Activated T-cell treated with anti-CD3 and anti-CD28 coated beads, Interleukin-2, amount 50 U/mL, for 72 hours (primary cell): ENCODE measurements at regions not wholly inside any gene's neighbourhood (a gene's known extent, or its start where the extent isn't known, plus 50 kb on each side); places are given as distances from the start of the nearest gene placed in this dataset.

ENCODE experiments used
- ATAC-seq, 2 donors: fragments of 150-1000 bp; cut with Tn5 transposase; replicated peaks in 1 of 2; 2 replicates each; pipeline ENCODE4 v1.10.0; 2021; ENCODE audit warnings: moderate library complexity in 2 of 2, mild to moderate bottlenecking in 1 of 2
- DNase-seq, 2 donors: peaks; one replicate each; pipeline ENCODE4 v3.0.0; 2021 to 2022; ENCODE audit warnings: mixed read lengths in 1 of 2
- H3K27ac Mint-ChIP-seq: one replicate; pipeline ENCODE4 v1.8.0; 2022; ENCODE audit warnings: mild to moderate bottlenecking, moderate library complexity, mixed read lengths
- H3K27me3 Mint-ChIP-seq: one replicate; pipeline ENCODE4 v1.8.0; 2022; ENCODE audit warnings: low read depth, mixed read lengths
- H3K36me3 Mint-ChIP-seq, 2 donors: one replicate each; pipeline ENCODE4 v1.8.0; 2022; ENCODE audit warnings: mixed read lengths in 2 of 2, mild to moderate bottlenecking in 1 of 2; ENCODE audit not compliant: insufficient read depth in 2 of 2
- H3K4me1 Mint-ChIP-seq: one replicate; pipeline ENCODE4 v1.8.0; 2022; ENCODE audit warnings: low read depth, mixed read lengths
- H3K4me3 Mint-ChIP-seq, 2 donors: one replicate each; pipeline ENCODE4 v1.8.0; 2022; ENCODE audit warnings: mild to moderate bottlenecking in 2 of 2, mixed read lengths in 2 of 2, moderate library complexity in 2 of 2
- H3K9me3 Mint-ChIP-seq, 2 donors: one replicate each; pipeline ENCODE4 v1.8.0; 2022; ENCODE audit warnings: mixed read lengths in 2 of 2

DNA sequence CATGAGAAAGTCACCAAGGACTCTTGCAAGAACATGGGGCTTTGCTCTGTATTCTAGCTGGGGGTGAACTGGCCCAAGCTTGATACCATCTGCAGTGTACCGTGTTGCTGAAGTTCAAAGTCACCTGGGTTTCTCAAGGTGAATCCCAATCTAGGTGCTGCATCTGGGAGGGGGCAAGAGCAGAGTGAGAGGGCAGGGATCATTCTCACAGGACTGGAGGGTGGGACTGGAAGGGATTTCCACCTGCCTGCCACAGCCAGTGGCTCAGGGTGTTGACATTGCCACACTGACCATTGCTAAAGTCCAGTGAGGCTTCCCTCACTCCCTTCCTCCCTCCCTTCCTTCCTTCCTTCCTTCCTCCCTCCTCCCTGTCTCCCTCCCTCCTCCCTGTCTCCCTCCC lies 98.7 kb downstream of the MYCN start:
- Mint-ChIP-seq H3K27ac (no peak overlapping the region), H3K4me1 (no peaks in the 10 kb centered on the region), H3K36me3 (no peaks in the 10 kb centered on the region)

DNA sequence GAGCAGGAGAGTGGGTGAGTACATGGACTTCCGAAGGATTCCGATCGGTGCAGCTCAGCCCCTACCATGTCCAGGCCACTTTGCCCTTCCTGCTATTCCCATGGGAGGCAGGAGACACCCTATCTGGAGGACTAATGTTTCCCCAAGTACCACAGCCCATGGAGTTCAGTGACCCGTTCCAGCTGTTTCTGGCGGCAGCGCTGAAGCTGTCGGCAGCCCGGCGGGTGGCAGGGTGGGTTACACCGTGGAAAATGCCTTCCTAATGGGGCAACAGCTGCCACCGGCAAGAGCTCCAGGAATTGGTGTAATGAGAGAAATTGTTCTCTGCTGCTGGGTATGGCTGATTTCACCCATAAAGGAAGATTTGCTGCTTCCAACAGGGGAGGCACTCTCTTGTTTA lies 98.3 kb downstream of the MYCN start:
- H3K36me3 Mint-ChIP-seq = no peaks in the 10 kb centered on the region
- ATAC-seq (no peak), DNase-seq (no peak)
- H3K27ac Mint-ChIP-seq = no peak overlapping the region
- peaks cover 7% of the 10 kb centered on the region for H3K27me3 Mint-ChIP-seq
- no peaks in the 10 kb centered on the region for H3K4me1 Mint-ChIP-seq
- no peaks in the 10 kb centered on the region for H3K9me3 Mint-ChIP-seq
- H3K4me3 Mint-ChIP-seq = no peak overlapping the region

More for the DNA sequence above, 98.7 kb downstream of the MYCN start:
- Mint-ChIP-seq H3K4me3 (no peak overlapping the region), H3K9me3 (no peaks in the 10 kb centered on the region), H3K27me3 (peaks cover 7% of the 10 kb centered on the region)
- ATAC-seq (no peak), DNase-seq (no peak)

DNA sequence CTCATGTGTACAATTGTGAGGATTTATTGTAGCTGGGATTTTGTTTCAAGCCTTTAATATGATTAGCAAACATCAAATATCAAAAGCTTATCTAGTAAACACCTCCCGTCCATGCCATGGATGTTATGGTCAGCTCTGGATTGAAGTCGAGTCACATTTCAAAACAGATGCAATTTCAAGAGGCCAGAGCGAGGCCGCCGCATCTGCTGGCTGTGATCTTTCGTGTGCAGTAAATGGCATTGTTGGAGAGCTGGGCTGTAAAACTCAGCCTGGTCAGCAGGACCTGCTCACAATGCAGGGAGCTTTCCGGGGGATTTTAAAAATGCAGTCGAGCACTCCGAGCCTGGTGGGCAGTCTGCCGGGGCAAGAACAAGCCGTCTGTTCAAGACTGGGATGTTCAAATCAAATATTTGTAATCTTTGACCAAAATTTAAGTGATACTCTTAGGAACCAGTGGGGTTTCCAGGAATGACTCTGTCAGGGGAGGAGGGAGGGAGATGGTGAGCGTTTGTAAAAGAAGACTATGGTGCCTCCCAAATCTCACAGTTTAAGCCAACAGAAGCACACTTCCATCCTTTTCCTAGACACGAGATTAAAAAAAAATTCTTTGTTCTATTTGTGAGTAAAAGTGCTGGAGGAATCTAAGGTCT lies 97.6 kb downstream of the MYCN start:
- Mint-ChIP-seq H3K4me3 (no peak overlapping the region), H3K36me3 (no peaks in the 10 kb centered on the region), H3K27me3 (peaks cover 7% of the 10 kb centered on the region), H3K4me1 (no peaks in the 10 kb centered on the region), H3K9me3 (no peaks in the 10 kb centered on the region), H3K27ac (no peak overlapping the region)
- ATAC-seq = no peak
- no peak for DNase-seq

DNA sequence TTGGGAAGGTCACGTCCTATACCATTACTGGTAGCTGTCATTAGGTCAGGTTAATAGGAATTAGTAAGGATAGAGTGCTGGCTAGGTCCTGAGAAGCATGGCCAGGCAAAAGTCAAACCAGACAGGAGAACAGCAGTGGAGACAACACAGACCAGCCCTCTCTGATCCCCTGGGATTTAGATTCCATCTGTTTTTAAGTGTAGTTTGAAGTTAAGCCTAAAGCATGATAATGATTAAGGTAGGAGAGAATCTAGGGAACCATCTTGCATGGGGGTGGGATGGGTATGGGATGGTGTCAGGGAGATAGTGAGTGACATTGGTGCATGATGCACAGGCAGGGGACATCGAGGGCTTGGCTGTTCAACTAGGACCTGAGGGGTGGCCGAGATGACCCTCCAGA lies 96.6 kb downstream of the MYCN start:
- Mint-ChIP-seq H3K4me3 (no peak overlapping the region), H3K9me3 (no peaks in the 10 kb centered on the region), H3K27ac (no peak overlapping the region), H3K4me1 (no peaks in the 10 kb centered on the region), H3K36me3 (no peaks in the 10 kb centered on the region), H3K27me3 (peaks cover 7% of the 10 kb centered on the region)
- DNase-seq = no peak
- ATAC-seq = no peak

DNA sequence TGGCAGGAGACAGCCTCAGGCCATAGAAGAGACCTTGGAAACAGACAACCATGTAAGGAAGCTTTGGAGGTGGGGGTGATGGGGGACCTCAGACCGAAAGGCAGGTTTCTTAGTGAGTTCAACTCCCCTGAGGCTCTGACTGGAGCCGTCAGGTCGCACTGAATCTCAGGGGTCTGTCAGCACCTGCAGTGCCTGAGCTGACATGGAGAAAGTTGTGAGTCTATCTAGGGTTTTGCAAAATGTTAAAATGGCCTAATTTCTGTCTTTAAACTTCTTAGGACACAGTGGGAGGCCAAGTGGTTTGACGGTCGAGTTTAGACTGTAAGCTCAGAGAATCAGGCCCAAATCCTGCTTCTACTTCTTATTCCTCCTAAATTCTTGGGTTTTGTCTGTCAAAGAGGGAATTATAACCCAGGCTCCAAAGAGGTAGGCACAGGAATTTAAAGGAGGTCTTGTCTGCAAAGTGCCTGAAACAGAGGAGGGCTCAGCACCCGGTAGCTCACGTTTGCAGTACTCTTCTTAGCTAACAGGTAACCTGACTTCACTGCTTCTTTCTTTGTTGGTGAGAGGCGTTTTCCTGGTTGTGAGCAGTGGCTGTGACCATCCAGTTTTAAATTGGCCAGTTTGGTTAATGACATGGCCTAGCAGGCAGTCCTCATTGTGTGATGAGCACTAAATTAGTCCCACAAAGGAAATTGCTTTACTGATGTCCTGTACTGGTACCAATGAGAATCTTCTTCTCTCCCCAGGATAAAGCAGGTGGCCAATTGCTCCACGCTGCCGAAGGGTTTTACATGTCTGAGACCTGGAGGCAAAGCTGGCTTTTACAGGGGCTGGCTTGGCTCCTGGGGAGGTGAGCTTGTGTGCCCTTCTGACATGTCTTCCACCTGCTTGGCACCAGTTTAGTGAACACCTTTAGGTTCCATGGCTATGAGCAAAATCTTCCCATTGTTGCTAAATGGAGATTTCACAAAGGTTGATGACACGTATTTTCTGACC lies 95.7 kb downstream of the MYCN start:
- H3K27me3 Mint-ChIP-seq = peaks cover 7% of the 10 kb centered on the region

DNA sequence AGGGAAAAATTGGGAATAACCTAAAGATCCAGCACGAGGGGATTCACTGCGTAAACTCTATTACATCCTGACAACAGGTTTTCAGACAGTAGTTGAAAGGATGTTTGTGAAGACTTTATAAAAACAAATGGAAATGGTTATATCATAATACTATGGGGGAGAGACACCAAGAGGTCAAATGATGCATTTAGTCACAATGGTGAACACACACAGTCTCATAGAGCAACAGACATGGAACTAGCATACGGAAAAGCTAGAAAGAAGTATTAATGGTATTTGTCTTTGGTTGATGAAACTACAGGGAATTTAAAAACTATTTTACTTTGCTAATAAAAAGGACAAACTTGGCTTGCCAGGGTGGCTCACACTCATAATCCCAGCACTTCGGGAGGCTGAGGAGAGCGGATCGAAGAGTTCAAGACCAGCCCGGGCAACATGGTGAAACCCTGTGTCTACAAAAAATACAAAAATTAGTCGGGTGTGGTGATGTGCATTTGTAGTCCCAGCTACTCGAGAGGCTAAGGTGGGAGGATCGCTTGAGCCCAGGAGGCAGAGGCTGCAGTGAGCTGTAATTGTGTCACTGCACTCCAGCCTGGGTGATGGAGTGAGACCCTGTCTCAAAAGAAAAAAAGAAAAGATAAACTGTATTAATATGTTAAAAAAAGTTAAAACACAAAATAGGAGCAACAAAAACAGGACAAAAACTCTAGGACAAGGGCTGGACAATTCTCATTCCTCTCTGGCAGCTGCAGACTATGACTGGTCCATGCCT lies 94.8 kb downstream of the MYCN start:
- Mint-ChIP-seq H3K36me3 (no peaks in the 10 kb centered on the region), H3K27ac (no peak overlapping the region), H3K27me3 (peaks cover 7% of the 10 kb centered on the region), H3K4me3 (no peak overlapping the region), H3K9me3 (no peaks in the 10 kb centered on the region), H3K4me1 (no peaks in the 10 kb centered on the region)
- ATAC-seq (no peak), DNase-seq (no peak)

More for the DNA sequence above, 95.7 kb downstream of the MYCN start:
- Mint-ChIP-seq H3K36me3 (no peaks in the 10 kb centered on the region), H3K4me1 (no peaks in the 10 kb centered on the region), H3K9me3 (no peaks in the 10 kb centered on the region), H3K27ac (no peak overlapping the region), H3K4me3 (no peak overlapping the region)
- DNase-seq = no peak
- ATAC-seq = no peak

DNA sequence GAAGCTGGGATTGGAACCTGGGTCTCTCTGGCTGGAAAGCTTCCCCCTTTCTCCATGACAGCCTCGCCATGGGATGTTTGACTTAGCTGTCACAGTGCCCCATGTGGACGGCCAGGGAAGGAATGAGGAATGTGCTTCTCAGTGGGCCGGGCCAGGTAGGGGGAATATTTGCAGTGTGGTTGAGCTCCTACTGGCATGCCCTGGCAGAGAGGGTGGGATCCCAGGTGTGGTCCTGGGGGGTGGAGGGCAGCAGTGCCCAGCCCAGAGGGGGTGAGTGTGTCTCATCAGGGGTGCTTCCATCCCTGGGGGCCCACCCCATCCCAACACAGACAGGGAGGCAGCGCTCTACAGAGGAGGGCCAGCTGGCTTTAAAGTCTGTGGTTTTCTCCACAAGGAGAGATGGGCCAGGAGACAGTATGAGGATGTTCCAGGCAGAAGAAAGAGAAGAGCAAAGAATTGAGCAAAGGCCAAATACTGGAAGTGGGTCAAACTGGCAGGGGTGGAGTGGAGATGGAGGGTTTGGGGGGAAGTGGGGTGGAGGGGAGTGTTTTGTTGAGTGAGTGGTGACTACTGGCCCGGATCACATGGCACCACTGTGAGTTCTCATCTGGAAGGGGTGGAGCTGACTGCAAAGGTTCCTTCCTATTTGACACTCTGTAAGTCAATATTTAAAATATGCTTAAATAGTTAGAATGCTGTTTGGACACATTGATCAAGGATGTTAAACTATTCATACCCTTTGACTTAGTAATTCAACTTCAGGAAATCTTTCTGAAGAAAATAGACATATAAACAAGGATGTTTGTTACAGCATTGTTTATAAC lies 94.0 kb downstream of the MYCN start:
- no peak for ATAC-seq
- Mint-ChIP-seq H3K36me3 (no peaks in the 10 kb centered on the region), H3K27ac (no peak overlapping the region), H3K4me3 (no peak overlapping the region), H3K4me1 (no peaks in the 10 kb centered on the region), H3K27me3 (peaks cover under 1% of the 10 kb centered on the region), H3K9me3 (no peaks in the 10 kb centered on the region)
- DNase-seq = no peak

DNA sequence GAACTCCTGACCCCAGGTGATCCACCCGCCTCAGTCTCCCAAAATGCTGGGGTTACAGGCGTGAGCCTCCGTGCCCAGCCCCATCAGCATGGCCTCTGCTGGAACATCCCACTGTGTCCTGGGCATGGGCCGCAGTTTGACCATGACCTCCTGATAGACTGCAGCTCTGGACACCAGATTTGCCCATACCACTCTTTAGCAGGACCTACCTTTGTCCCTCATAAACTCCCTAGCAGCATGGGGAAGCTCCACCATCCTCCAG lies 92.6 kb downstream of the MYCN start:
- no peak for ATAC-seq
- Mint-ChIP-seq H3K36me3 (no peaks in the 10 kb centered on the region), H3K4me3 (no peak overlapping the region), H3K27me3 (no peaks in the 10 kb centered on the region), H3K27ac (no peak overlapping the region), H3K4me1 (no peaks in the 10 kb centered on the region), H3K9me3 (no peaks in the 10 kb centered on the region)
- DNase-seq = no peak

DNA sequence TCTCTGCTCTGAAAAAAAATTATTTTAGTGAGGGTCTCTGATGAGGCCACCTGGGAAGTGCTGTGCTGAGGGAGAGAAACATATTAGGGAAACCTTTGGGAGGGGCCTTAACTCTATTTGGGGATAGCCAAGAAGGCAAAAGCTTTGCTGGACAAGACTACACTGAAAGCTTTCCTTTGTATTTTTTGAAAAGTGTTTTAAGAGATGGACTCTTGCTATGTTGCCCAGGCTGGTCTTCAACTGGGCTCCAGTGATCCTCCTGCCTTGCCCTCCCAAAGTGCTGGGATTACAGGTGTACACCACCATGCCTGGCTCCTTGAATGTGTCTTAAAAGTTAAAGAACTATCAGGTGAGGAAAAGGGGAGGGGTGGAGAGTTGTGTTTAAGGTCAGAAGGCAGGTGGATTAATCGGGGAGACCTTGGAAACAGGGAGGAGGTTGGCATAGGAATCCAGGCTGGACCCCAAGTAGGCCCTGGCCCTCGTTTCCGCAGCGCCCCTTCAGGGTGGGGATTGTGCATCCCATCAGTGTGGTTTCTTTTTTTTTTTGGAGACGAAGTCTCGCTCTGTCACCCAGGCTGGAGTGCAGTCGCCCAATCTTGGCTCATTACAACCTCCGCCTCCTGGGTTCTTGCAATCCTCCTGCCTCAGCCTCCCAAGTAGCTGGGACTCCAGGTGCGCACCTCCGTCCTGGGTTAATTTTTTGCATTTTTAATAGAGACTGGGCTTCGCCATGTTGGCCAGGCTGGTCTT lies 92.1 kb downstream of the MYCN start:
- Mint-ChIP-seq H3K36me3 (no peaks in the 10 kb centered on the region), H3K27ac (no peak overlapping the region), H3K9me3 (no peaks in the 10 kb centered on the region), H3K4me3 (no peak overlapping the region), H3K4me1 (no peaks in the 10 kb centered on the region), H3K27me3 (no peaks in the 10 kb centered on the region)
- no peak for DNase-seq
- ATAC-seq = no peak

DNA sequence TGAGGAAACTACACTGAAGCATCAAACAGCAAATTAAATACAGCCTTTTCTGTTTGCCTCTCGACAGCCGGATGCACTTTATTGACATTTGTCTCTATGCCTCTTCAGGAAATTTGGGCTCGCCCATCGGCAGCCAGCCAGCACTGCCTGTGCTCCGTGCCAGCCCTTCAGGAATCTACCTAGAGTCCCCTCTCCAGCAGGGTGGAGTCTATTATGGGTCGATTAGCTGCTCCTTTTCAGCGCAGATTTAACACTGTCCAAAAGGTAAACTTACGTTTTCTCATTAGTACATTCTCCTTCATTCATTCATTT lies 91.5 kb downstream of the MYCN start:
- ATAC-seq (no peak), DNase-seq (no peak)
- Mint-ChIP-seq H3K4me3 (no peak overlapping the region), H3K27me3 (no peaks in the 10 kb centered on the region), H3K9me3 (no peaks in the 10 kb centered on the region), H3K4me1 (no peaks in the 10 kb centered on the region), H3K27ac (no peak overlapping the region), H3K36me3 (no peaks in the 10 kb centered on the region)

DNA sequence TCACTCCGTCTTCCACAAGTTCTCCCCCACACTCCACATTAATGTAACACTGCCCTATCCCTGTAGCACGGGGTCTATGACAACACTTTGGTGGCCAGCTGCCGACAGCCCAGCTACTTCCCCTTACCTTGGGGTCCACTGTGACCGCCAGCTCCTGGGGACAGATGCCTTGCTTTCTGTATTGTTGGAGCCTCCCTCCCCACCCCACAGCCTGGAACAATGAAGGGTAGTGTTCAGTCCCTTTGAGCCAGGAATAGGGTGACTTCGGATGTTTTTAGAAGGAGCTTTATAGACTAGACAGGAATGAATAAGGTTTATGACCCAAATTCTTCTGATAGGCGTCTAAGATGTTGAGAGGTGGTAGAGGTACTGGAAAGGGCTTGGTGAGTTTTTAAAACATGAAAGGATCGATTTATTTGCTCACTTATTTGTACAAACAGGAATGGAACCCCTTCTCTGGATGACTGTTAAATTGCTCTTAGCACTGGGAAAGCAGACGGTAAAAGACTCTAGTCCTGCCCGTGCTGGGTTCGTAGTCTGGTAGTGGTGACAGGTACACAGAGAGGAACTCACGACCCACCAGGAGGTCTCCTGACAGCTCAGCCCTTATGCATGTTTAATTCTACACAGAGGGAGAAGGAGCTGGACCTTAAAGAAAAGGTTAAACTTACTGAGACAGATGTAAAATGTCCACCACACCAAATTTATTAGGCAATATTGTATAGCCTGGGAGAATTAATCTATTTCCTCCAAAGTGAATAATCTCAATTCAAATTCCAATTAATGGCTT lies 90.9 kb downstream of the MYCN start:
- Mint-ChIP-seq H3K27me3 (peaks cover 2% of the 10 kb centered on the region), H3K36me3 (no peaks in the 10 kb centered on the region), H3K4me3 (no peak overlapping the region), H3K9me3 (no peaks in the 10 kb centered on the region), H3K4me1 (no peaks in the 10 kb centered on the region), H3K27ac (no peak overlapping the region)
- DNase-seq (no peak), ATAC-seq (no peak)
